Neural progenitor cell (in vitro differentiated cells): ENCODE measurements at regions not wholly inside any gene's neighbourhood (a gene's known extent, or its start where the extent isn't known, plus 50 kb on each side); places are given as distances from the start of the nearest gene placed in this dataset.
A peak's percentile ranks its signal among the peaks of the same experiment; 100 is the strongest.

Experiments used
- DNase-seq: peaks from one replicate; pipeline ENCODE4 v3.0.0-alpha.2; 2016; ENCODE audit warnings: low spot score
- H2AFZ ChIP-seq: fragments of 200-600 bp; sonication (generic); replicated peaks from 2 replicates; pipeline ENCODE4 v1.6.1; 2016; ENCODE audit warnings: antibody characterized with exemption
- H3F3A ChIP-seq: fragments of 200-600 bp; sonication (generic); 2 replicates; pipeline ENCODE4 v1.6.1; 2016; ENCODE audit warnings: antibody characterized with exemption, low read depth
- H3K27ac ChIP-seq: fragments of 200-600 bp; sonication (generic); 2 replicates; pipeline ENCODE4 v1.5.1; 2016; ENCODE audit warnings: mild to moderate bottlenecking
- H3K27me3 ChIP-seq: fragments of 200-600 bp; sonication (generic); 2 replicates; pipeline ENCODE4 v1.6.1; 2016; ENCODE audit warnings: mild to moderate bottlenecking, moderate library complexity
- H3K36me3 ChIP-seq: fragments of 200-600 bp; sonication (generic); 2 replicates; pipeline ENCODE4 v1.5.1; 2016
- H3K4me1 ChIP-seq: fragments of 200-600 bp; sonication (generic); 2 replicates; pipeline ENCODE4 v1.6.1; 2016; ENCODE audit warnings: mixed run types
- H3K4me2 ChIP-seq: fragments of 200-600 bp; sonication (generic); 2 replicates; pipeline ENCODE4 v1.6.1; 2016
- H3K4me3 ChIP-seq: fragments of 200-600 bp; sonication (generic); 2 replicates; pipeline ENCODE4 v1.5.1; 2016
- H3K79me2 ChIP-seq: fragments of 200-600 bp; sonication (generic); 2 replicates; pipeline ENCODE4 v1.6.1; 2016; ENCODE audit warnings: low read depth
- H3K9ac ChIP-seq: fragments of 200-600 bp; sonication (generic); 2 replicates; pipeline ENCODE4 v1.6.1; 2016
- H3K9me3 ChIP-seq: fragments of 200-600 bp; sonication (generic); 2 replicates; pipeline ENCODE4 v1.5.1; 2016; ENCODE audit warnings: low read depth
- H4K20me1 ChIP-seq: fragments of 200-600 bp; sonication (generic); 2 replicates; pipeline ENCODE4 v1.6.1; 2016; ENCODE audit warnings: low read depth
- H3K27ac Mint-ChIP-seq: 3 replicates; pipeline ENCODE4 v1.8.0; 2021; ENCODE audit warnings: mixed read lengths
- H3K27me3 Mint-ChIP-seq: 2 replicates; pipeline ENCODE4 v1.8.0; 2022; ENCODE audit warnings: low read depth, mild to moderate bottlenecking, inconsistent platforms, moderate library complexity, mixed read lengths; ENCODE audit not compliant: insufficient read depth
- H3K36me3 Mint-ChIP-seq: 3 replicates; pipeline ENCODE4 v1.8.0; 2021; ENCODE audit warnings: mixed read lengths
- H3K4me1 Mint-ChIP-seq: 3 replicates; pipeline ENCODE4 v1.8.0; 2021; ENCODE audit warnings: mixed read lengths
- H3K4me3 Mint-ChIP-seq: 3 replicates; pipeline ENCODE4 v1.8.0; 2021; ENCODE audit warnings: mild to moderate bottlenecking, moderate library complexity, mixed read lengths
- H3K9me3 Mint-ChIP-seq: 3 replicates; pipeline ENCODE4 v1.8.0; 2020; ENCODE audit warnings: mixed read lengths
- EZH2 ChIP-seq: fragments of 200-600 bp; sonication (generic); IDR thresholded peaks from 2 replicates; pipeline ENCODE4 v1.6.1; 2017; ENCODE audit warnings: antibody characterized with exemption, mild to moderate bottlenecking, moderate library complexity
- EZH2phosphoT487 ChIP-seq: fragments of 200-600 bp; sonication (generic); IDR thresholded peaks from 2 replicates; pipeline ENCODE4 v1.6.1; 2017; ENCODE audit warnings: antibody characterized with exemption
- TF ChIP-seq, protein P1 (sequence below): fragments of 200-600 bp; sonication (generic); IDR thresholded peaks from 2 replicates; pipeline ENCODE4 v1.5.1; 2017; ENCODE audit warnings: antibody characterized with exemption, mild to moderate bottlenecking

DNA sequence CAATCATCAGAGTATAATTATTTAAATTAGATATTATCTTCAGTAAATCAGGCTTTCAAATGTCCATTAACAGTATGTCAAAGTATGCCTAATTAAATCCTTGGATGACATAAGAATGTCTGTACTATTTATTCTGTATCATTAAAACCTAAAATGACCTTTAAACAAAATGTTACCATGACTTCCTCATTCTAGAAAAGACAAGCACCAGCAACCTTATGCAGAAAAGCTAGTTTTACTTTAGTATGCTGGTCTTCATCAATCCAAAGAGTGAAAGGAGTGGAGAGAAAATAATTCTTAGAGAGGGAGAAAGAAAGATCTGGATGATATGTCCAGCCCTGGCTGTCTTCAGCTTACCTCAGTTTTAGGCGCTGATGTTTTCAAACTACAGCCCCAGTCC is 140.1 kb upstream of the UBE2E2 start:
- Histone ChIP-seq H3K79me2 (no peaks in the 10 kb centered on the region), H3K36me3 (no peaks in the 10 kb centered on the region), H3K4me1 (peaks cover 11% of the 10 kb centered on the region), H3K4me2 (no peak overlapping the region), H3K9ac (no peak overlapping the region), H2AFZ (no peak overlapping the region), H4K20me1 (no peaks in the 10 kb centered on the region), H3F3A (peaks cover 5% of the 10 kb centered on the region), H3K27ac (no peak overlapping the region), H3K27me3 (no peaks in the 10 kb centered on the region), H3K9me3 (no peaks in the 10 kb centered on the region), H3K4me3 (no peak overlapping the region)
- no peak for TF ChIP-seq EZH2
- TF ChIP-seq, protein P1, sequence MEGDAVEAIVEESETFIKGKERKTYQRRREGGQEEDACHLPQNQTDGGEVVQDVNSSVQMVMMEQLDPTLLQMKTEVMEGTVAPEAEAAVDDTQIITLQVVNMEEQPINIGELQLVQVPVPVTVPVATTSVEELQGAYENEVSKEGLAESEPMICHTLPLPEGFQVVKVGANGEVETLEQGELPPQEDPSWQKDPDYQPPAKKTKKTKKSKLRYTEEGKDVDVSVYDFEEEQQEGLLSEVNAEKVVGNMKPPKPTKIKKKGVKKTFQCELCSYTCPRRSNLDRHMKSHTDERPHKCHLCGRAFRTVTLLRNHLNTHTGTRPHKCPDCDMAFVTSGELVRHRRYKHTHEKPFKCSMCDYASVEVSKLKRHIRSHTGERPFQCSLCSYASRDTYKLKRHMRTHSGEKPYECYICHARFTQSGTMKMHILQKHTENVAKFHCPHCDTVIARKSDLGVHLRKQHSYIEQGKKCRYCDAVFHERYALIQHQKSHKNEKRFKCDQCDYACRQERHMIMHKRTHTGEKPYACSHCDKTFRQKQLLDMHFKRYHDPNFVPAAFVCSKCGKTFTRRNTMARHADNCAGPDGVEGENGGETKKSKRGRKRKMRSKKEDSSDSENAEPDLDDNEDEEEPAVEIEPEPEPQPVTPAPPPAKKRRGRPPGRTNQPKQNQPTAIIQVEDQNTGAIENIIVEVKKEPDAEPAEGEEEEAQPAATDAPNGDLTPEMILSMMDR: no peak
- TF ChIP-seq EZH2phosphoT487: no peak
- H3K27me3 Mint-ChIP-seq: peaks cover 3% of the 10 kb centered on the region
- DNase-seq: no peak
- peaks cover 9% of the 10 kb centered on the region for H3K9me3 Mint-ChIP-seq
- H3K36me3 Mint-ChIP-seq: no peaks in the 10 kb centered on the region
- no peak overlapping the region for H3K27ac Mint-ChIP-seq
- H3K4me1 Mint-ChIP-seq: peaks cover 8% of the 10 kb centered on the region
- no peak overlapping the region for H3K4me3 Mint-ChIP-seq

DNA sequence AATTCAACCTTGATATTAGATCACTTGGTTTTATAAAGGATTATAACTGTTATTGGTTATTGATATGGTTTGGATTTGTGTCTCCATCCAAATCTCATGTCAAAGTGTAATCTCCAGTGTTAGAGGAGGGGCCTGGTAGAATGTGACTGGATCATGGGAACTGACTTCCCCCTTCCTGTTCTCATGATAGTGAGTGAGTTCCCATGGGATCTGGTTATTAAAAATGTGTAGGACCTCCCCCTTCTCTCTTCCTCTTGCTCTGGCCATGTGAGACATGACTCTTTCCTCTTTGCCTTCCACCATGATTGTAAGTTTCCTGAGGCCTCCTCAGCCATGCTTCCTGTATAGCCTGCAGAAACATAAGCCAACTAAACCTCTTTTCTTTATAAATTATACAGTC is 136.0 kb upstream of the UBE2E2 start:
- no peak overlapping the region for H3K9ac ChIP-seq
- peaks cover 17% of the 10 kb centered on the region for H3K4me1 Mint-ChIP-seq
- TF ChIP-seq EZH2 (no peak), EZH2phosphoT487 (no peak)
- TF ChIP-seq, protein P1: no peak
- no peaks in the 10 kb centered on the region for H3K79me2 ChIP-seq
- H3K9me3 ChIP-seq: no peaks in the 10 kb centered on the region
- H3K4me1 ChIP-seq: peaks cover 19% of the 10 kb centered on the region
- peaks cover 3% of the 10 kb centered on the region for H3K27me3 Mint-ChIP-seq
- H3K27ac ChIP-seq: no peak overlapping the region
- no peak for DNase-seq
- no peaks in the 10 kb centered on the region for H4K20me1 ChIP-seq
- peaks cover 12% of the 10 kb centered on the region for H3F3A ChIP-seq
- peak overlapping the region; percentile 5 for H3K27ac Mint-ChIP-seq
- H3K4me3 ChIP-seq: no peak overlapping the region
- H3K36me3 Mint-ChIP-seq: no peaks in the 10 kb centered on the region
- H3K4me3 Mint-ChIP-seq: no peak overlapping the region
- H3K4me2 ChIP-seq: no peak overlapping the region
- no peaks in the 10 kb centered on the region for H3K9me3 Mint-ChIP-seq
- no peaks in the 10 kb centered on the region for H3K36me3 ChIP-seq
- no peaks in the 10 kb centered on the region for H3K27me3 ChIP-seq
- no peak overlapping the region for H2AFZ ChIP-seq

DNA sequence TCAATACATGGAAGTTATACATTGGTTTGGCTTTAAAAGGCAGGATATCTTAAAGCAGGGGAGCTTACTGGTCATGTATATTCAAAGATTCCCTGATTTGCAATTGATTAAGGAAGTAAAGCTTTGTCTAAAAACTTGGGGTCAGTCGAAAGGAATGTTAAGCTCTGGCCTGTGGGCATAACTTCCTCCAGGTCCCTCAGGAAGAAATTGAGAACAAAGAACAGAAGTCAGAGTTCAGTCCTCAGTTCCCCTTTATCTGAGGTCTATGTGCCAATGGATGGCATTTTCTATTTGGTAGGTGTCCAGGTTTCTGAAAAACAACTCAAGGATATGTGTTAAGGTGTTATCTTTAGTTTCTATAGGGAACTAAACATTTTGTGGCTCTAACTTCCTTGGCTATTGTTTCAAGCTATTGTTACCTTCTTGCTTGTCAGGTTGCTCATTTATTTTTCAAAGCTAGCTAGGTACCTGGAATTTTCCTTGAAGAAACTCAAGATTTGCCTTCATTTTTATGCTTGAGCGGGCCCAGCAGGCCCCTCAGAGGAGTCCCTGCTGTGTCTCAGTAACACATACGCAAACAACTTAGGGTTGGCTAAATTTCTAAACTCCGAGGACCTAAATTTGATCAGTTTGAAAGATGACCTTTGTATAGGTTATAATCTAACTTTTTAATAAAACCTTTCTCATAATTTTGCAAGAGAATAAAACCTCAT is 135.0 kb upstream of the UBE2E2 start:
- H3K27me3 Mint-ChIP-seq: peaks cover 3% of the 10 kb centered on the region
- Histone ChIP-seq H3K4me3 (no peak overlapping the region), H3K79me2 (no peaks in the 10 kb centered on the region), H3K27me3 (no peaks in the 10 kb centered on the region), H4K20me1 (no peaks in the 10 kb centered on the region), H3K4me1 (peaks cover 19% of the 10 kb centered on the region), H2AFZ (no peak overlapping the region), H3K4me2 (peak overlapping the region; percentile 39), H3K27ac (peak overlapping the region; percentile 51), H3K36me3 (no peaks in the 10 kb centered on the region), H3F3A (peaks cover 12% of the 10 kb centered on the region), H3K9me3 (no peaks in the 10 kb centered on the region), H3K9ac (no peak overlapping the region)
- TF ChIP-seq EZH2: no peak
- TF ChIP-seq, protein P1: no peak
- TF ChIP-seq EZH2phosphoT487: no peak
- H3K36me3 Mint-ChIP-seq: no peaks in the 10 kb centered on the region
- H3K27ac Mint-ChIP-seq: no peak overlapping the region
- H3K9me3 Mint-ChIP-seq: no peaks in the 10 kb centered on the region
- peaks cover 17% of the 10 kb centered on the region for H3K4me1 Mint-ChIP-seq
- no peak overlapping the region for H3K4me3 Mint-ChIP-seq
- peak; percentile 36 for DNase-seq
